ENCODE measurements at regions not wholly inside any gene's neighbourhood (a gene's known extent, or its start where the extent isn't known, plus 50 kb on each side); places are given as distances from the start of the nearest gene placed in this dataset.

DNA sequence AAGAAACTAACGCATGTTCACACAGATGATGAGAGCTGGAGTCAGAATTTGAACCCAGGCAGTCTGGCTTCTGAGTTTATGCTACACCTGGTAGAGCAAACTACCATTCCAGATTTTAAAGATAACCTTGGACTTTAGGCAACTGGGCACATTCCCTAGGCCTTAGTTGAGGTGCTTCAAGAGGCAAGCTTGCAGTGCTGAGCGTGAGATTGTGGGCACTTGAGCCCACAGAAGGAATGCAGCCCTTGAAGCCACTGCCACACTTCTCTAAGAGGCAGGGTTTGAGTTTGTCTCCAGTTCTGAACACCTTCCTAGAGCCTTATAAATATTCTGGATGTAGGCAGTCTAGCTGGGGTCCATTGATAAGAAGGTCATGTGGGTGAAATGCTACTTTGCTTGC is 216.1 kb upstream of the SLC14A2 start:
- Histone ChIP-seq H3K27ac (ENCODE audit: low read depth, low read length, severe bottlenecking) (no peak overlapping the region), H3K4me3 (ENCODE audit: extremely low read depth, insufficient read depth, low read length, poor library complexity, severe bottlenecking) (no peak overlapping the region)

DNA sequence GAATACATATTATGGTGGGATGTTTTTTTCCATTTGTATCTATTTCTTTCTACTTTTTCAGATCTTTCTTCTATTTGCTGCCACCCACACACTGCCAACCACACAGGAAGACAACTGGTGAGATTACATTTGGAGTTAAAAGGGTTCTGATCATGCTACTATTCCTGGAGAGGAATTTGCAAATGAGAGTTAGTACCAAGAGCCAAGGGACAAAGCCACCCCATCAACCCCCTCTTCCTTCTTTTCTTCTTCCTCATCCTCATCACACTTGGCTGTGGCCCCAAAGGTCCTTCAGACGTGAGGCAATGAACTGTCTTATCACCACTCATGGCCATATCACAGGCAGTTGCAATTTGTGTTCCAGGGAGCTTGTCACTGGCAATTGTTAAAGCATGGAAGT is 215.6 kb upstream of the SLC14A2 start:
- no peaks in the 10 kb centered on the region for H3K9me3 ChIP-seq (ENCODE audit: control insufficient read depth, low read length)
- no peak overlapping the region for H3K4me3 ChIP-seq (ENCODE audit: extremely low read depth, insufficient read depth, low read length, poor library complexity, severe bottlenecking)
- no peaks in the 10 kb centered on the region for H3K4me1 ChIP-seq (ENCODE audit: control insufficient read depth, insufficient read depth, low read length, poor library complexity, severe bottlenecking)
- WGBS, 2 experiments (ENCODE audit: insufficient coverage in 2 of 2), result no CpG with 5 or more reads among the region's 1 CpG
- no peaks in the 10 kb centered on the region for H3K36me3 ChIP-seq (ENCODE audit: control insufficient read depth, insufficient read depth, low read length)
- no peak overlapping the region for H3K27ac ChIP-seq (ENCODE audit: low read depth, low read length, severe bottlenecking)

More for the DNA sequence above, 216.1 kb upstream of the SLC14A2 start:
- Histone ChIP-seq H3K36me3 (ENCODE audit: control insufficient read depth, insufficient read depth, low read length) (no peaks in the 10 kb centered on the region), H3K9me3 (ENCODE audit: control insufficient read depth, low read length) (no peaks in the 10 kb centered on the region), H3K4me1 (ENCODE audit: control insufficient read depth, insufficient read depth, low read length, poor library complexity, severe bottlenecking) (no peaks in the 10 kb centered on the region)
- 100% methylated on average over 1 of the region's 2 CpGs; no CpG with 5 or more reads in 1 of the 2 experiments for WGBS, 2 experiments (ENCODE audit: insufficient coverage in 2 of 2)

DNA sequence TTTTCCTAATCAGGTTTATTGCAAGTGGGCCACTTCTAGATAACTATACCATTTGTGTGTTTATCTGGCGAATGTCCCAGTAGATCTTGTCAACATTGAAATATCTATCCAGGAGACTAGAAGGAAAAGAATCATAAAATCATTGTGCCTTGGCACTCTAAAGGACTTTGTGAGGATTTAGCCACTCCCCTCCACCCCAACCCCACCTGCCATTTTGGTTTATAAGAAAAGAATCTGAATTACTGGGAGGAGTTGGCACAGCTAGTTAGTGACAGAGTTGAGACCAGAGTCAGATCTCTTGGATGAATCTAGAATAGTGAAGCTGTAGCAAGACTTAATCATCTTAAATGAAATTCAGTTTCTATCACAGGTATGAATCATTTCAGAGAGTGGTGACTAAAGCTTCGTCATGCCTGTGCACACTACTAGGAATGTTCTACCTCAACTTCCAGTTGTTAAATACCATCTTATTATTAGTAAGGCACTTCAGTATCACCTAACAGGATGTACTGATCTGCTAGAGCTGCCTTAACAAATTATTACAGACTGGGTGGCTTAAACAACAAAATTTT is 212.7 kb upstream of the SLC14A2 start:
- Histone ChIP-seq H3K4me3 (ENCODE audit: extremely low read depth, insufficient read depth, low read length, poor library complexity, severe bottlenecking) (no peak overlapping the region), H3K27ac (ENCODE audit: low read depth, low read length, severe bottlenecking) (no peak overlapping the region)
- 100% methylated on average over 1 to 2 of the region's 2 CpGs for WGBS, 2 experiments (ENCODE audit: insufficient coverage in 2 of 2)

DNA sequence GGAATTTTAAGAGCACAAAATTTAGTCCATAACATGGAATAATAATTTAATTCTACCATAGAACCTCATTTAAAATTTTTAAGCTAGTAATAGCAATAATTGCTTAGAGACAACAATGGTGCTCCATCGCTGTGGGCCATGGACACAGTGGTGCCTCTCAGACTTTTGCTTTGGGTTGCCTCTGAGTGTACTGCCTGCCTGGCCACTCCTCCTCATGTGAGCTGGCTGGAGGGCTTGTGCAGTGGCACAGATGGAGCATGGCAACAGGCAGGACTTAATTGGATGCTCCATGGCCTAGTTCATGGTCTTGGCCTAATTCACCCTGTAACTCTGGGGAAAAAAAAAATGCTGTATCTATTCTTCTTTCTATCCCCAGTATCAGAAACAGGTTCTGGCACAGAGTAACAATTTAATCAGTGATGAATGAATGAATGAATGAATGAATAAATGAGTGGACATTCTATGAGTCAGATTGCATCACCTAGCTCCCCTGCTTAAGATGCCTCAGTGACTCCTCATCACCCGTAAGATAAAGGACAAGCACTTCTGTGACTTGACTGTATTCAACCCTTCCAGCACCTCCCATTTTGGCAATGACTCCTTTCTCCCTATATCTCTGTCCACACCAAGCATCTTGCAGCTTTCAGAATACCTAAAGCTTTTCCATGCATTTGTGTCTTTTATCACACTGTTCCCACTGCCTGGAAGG is 211.8 kb upstream of the SLC14A2 start:
- Histone ChIP-seq H3K9me3 (ENCODE audit: control insufficient read depth, low read length) (no peaks in the 10 kb centered on the region), H3K27ac (ENCODE audit: low read depth, low read length, severe bottlenecking) (no peak overlapping the region), H3K4me3 (ENCODE audit: extremely low read depth, insufficient read depth, low read length, poor library complexity, severe bottlenecking) (no peak overlapping the region), H3K4me1 (ENCODE audit: control insufficient read depth, insufficient read depth, low read length, poor library complexity, severe bottlenecking) (no peaks in the 10 kb centered on the region), H3K36me3 (ENCODE audit: control insufficient read depth, insufficient read depth, low read length) (no peaks in the 10 kb centered on the region)
- 71 to 100% methylated on average over 1 of the region's 2 CpGs for WGBS, 2 experiments (ENCODE audit: insufficient coverage in 2 of 2)

More for the DNA sequence above, 212.7 kb upstream of the SLC14A2 start:
- H3K4me1 ChIP-seq (ENCODE audit: control insufficient read depth, insufficient read depth, low read length, poor library complexity, severe bottlenecking), result no peaks in the 10 kb centered on the region
- no peaks in the 10 kb centered on the region for H3K36me3 ChIP-seq (ENCODE audit: control insufficient read depth, insufficient read depth, low read length)
- H3K9me3 ChIP-seq (ENCODE audit: control insufficient read depth, low read length), result no peaks in the 10 kb centered on the region

DNA sequence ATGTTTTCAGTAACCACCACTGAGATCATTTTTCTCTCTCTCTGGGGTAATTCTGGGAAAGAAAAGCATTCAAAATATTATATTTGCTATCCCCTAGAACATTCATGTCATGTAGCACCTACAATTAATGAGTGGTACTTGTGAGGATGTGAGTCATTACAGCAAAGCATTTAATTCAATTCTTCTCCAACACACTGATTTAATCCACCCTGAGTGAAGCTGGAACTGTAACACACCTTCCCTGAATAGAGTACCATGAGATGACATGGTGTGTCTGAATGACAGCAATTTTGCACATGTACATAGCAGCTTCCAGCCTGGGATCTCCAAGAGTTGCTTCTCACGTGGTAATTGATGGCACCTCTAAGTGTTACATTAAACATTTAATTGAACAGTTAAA is 207.1 kb upstream of the SLC14A2 start:
- Histone ChIP-seq H3K9me3 (ENCODE audit: control insufficient read depth, low read length) (no peaks in the 10 kb centered on the region), H3K4me1 (ENCODE audit: control insufficient read depth, insufficient read depth, low read length, poor library complexity, severe bottlenecking) (no peaks in the 10 kb centered on the region), H3K27ac (ENCODE audit: low read depth, low read length, severe bottlenecking) (no peak overlapping the region), H3K36me3 (ENCODE audit: control insufficient read depth, insufficient read depth, low read length) (no peaks in the 10 kb centered on the region), H3K4me3 (ENCODE audit: extremely low read depth, insufficient read depth, low read length, poor library complexity, severe bottlenecking) (no peak overlapping the region)
- WGBS, 2 experiments (ENCODE audit: insufficient coverage in 2 of 2), result no CpG with 5 or more reads among the region's 1 CpG

DNA sequence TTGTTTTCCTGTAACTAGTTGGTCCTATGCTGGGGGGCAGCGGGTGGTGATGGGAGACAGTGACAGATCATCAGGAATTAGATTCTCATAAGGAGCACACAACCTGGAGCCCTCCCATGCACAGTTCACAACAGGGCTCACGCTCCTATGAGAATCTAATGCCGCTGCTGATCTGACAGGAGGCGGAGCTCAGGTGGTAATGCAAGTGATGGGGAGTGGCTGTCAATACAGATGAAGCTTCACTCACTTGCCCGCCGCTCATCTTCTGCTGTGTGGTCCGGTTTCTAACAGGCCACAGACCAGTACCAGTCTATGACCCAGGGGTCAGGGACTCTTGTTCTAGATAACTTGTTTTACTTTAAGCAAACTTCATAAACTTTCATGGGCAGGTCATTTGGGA is 205.3 kb upstream of the SLC14A2 start:
- 80 to 100% methylated on average over 1 to 7 of the region's 7 CpGs for WGBS, 2 experiments (ENCODE audit: insufficient coverage in 2 of 2)
- no peaks in the 10 kb centered on the region for H3K4me1 ChIP-seq (ENCODE audit: control insufficient read depth, insufficient read depth, low read length, poor library complexity, severe bottlenecking)
- H3K27ac ChIP-seq (ENCODE audit: low read depth, low read length, severe bottlenecking), result no peak overlapping the region
- no peak overlapping the region for H3K4me3 ChIP-seq (ENCODE audit: extremely low read depth, insufficient read depth, low read length, poor library complexity, severe bottlenecking)
- H3K9me3 ChIP-seq (ENCODE audit: control insufficient read depth, low read length), result no peaks in the 10 kb centered on the region
- no peaks in the 10 kb centered on the region for H3K36me3 ChIP-seq (ENCODE audit: control insufficient read depth, insufficient read depth, low read length)

DNA sequence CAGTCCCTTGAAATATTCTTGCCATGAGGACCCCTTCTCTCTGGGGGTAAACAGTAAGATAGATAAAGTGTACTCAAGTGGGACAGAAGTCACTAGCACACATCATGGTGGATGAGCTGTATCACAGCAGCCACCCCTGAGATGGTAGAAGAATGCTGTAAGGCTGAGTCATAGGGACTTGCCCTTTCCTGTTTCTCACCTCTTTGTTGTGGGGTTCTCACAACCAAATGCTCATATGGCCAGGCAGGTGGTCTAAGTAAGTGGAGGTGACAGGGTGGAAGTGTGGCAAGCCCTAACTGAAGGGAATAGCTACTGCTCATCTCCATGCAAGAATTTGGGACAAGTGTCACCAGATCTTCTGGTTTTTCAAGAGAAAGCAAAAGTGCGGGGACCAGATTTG is 202.7 kb upstream of the SLC14A2 start:
- Histone ChIP-seq H3K36me3 (ENCODE audit: control insufficient read depth, insufficient read depth, low read length) (no peaks in the 10 kb centered on the region), H3K4me1 (ENCODE audit: control insufficient read depth, insufficient read depth, low read length, poor library complexity, severe bottlenecking) (no peaks in the 10 kb centered on the region), H3K9me3 (ENCODE audit: control insufficient read depth, low read length) (no peaks in the 10 kb centered on the region), H3K27ac (ENCODE audit: low read depth, low read length, severe bottlenecking) (no peak overlapping the region), H3K4me3 (ENCODE audit: extremely low read depth, insufficient read depth, low read length, poor library complexity, severe bottlenecking) (no peak overlapping the region)
- 89 to 90% methylated on average over 1 of the region's 1 CpG for WGBS, 2 experiments (ENCODE audit: insufficient coverage in 2 of 2)

DNA sequence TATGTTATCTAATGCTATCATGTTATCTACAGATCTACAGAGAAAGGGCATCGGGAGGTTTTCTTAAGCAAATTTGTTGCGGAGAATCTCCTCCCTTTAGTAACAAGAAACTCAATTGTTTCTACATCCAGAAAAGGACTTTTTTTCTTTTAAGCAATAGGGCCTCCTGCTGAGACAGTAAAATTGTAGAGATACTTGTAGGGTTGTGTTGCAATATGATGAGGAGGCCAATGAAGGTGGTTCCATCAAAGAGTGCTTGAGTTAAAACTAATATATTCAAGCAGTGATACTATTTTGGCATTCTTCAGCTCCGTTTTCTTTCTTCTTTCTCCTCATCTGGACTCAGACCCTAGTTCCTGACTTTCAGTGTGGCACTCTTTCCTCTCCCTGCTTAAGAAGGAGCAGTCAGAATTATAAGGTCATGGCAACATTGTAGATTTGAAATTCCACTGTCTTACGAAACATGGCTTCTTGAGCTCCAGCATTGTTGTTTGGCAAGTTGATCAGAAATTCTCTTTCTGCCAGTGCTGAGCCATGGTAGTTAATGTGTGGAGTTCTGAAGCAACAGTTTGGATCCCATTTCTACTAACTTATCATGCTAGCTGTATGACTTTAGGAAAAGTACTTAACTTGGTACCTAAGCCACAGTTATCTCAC is 202.0 kb upstream of the SLC14A2 start:
- Histone ChIP-seq H3K9me3 (ENCODE audit: control insufficient read depth, low read length) (no peaks in the 10 kb centered on the region), H3K4me3 (ENCODE audit: extremely low read depth, insufficient read depth, low read length, poor library complexity, severe bottlenecking) (no peak overlapping the region), H3K4me1 (ENCODE audit: control insufficient read depth, insufficient read depth, low read length, poor library complexity, severe bottlenecking) (no peaks in the 10 kb centered on the region), H3K36me3 (ENCODE audit: control insufficient read depth, insufficient read depth, low read length) (no peaks in the 10 kb centered on the region), H3K27ac (ENCODE audit: low read depth, low read length, severe bottlenecking) (no peak overlapping the region)
- WGBS, 2 experiments (ENCODE audit: insufficient coverage in 2 of 2), result 88% methylated on average over 1 of the region's 4 CpGs; no CpG with 5 or more reads in 1 of the 2 experiments

DNA sequence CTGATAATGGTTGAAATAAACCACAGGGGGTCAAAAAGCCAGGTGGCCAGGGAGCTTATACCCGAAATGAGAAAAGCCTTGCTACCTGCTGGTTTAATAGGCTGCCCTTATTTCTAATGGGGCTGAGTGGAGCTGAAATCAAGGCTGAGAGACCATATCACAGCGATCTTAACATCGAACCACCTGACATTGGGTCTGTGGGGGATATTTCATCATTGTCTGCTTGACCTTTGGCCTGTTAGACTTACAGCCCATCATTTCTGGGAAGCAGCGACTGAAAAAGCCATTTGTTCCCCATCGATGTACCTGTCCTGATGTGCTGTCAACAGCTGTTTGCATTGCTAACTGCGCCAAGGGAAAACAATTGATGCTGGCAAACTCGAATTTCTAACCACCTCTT is 199.7 kb upstream of the SLC14A2 start:
- Histone ChIP-seq H3K27ac (ENCODE audit: low read depth, low read length, severe bottlenecking) (no peak overlapping the region), H3K4me1 (ENCODE audit: control insufficient read depth, insufficient read depth, low read length, poor library complexity, severe bottlenecking) (no peaks in the 10 kb centered on the region), H3K36me3 (ENCODE audit: control insufficient read depth, insufficient read depth, low read length) (no peaks in the 10 kb centered on the region), H3K9me3 (ENCODE audit: control insufficient read depth, low read length) (no peaks in the 10 kb centered on the region), H3K4me3 (ENCODE audit: extremely low read depth, insufficient read depth, low read length, poor library complexity, severe bottlenecking) (no peak overlapping the region)
- WGBS, 2 experiments (ENCODE audit: insufficient coverage in 2 of 2), result 82 to 88% methylated on average over 6 of the region's 7 CpGs

DNA sequence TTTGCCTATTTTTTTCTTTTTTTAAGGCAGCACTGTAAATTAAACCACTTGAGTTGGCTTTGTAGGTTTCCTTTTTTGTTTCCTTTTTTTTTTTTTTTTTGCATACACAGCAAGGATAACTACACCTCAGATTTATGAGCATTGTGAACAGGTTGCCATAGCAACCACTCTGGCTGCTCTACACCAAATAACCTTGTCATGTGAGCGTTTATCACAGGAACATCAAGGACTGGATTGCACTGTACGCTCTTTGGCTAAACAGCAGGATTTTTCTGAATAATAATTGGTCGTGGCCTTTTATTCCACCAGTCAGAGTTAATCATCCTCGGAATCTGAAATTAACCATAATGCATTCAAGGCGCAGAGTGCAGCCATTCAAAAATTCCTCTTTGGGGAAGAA is 199.1 kb upstream of the SLC14A2 start:
- 88 to 89% methylated on average over 4 to 5 of the region's 5 CpGs for WGBS, 2 experiments (ENCODE audit: insufficient coverage in 2 of 2)
- no peak overlapping the region for H3K27ac ChIP-seq (ENCODE audit: low read depth, low read length, severe bottlenecking)
- H3K4me1 ChIP-seq (ENCODE audit: control insufficient read depth, insufficient read depth, low read length, poor library complexity, severe bottlenecking), result no peaks in the 10 kb centered on the region
- no peaks in the 10 kb centered on the region for H3K36me3 ChIP-seq (ENCODE audit: control insufficient read depth, insufficient read depth, low read length)
- no peaks in the 10 kb centered on the region for H3K9me3 ChIP-seq (ENCODE audit: control insufficient read depth, low read length)
- H3K4me3 ChIP-seq (ENCODE audit: extremely low read depth, insufficient read depth, low read length, poor library complexity, severe bottlenecking), result no peak overlapping the region

DNA sequence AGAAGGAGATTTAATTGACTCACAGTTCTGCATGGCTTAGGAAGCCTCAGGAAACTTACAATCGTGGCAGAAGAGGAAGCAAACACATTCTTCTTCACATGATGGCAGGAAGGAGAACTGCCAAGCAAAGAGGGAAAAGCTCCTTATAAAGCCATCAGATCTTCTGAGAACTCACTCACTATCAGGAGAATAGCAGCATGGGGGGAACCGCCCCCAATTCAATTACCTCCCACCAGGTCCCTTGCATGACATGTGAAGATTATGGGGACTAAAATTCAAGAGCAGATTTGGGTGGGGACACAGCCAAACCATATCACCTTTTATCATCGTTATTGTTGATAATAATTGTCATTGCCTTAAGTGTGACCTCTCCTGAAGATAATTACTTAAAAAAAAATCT is 197.9 kb upstream of the SLC14A2 start:
- WGBS, 2 experiments (ENCODE audit: insufficient coverage in 2 of 2), result 88 to 89% methylated on average over 1 of the region's 3 CpGs

More for the DNA sequence above, 197.9 kb upstream of the SLC14A2 start:
- H3K27ac ChIP-seq (ENCODE audit: low read depth, low read length, severe bottlenecking), result no peak overlapping the region
- H3K9me3 ChIP-seq (ENCODE audit: control insufficient read depth, low read length), result no peaks in the 10 kb centered on the region
- no peaks in the 10 kb centered on the region for H3K4me1 ChIP-seq (ENCODE audit: control insufficient read depth, insufficient read depth, low read length, poor library complexity, severe bottlenecking)
- H3K36me3 ChIP-seq (ENCODE audit: control insufficient read depth, insufficient read depth, low read length), result no peaks in the 10 kb centered on the region
- H3K4me3 ChIP-seq (ENCODE audit: extremely low read depth, insufficient read depth, low read length, poor library complexity, severe bottlenecking), result no peak overlapping the region
